Right kidney (tissue), 1 donor: ENCODE measurements at regions not wholly inside any gene's neighbourhood (a gene's known extent, or its start where the extent isn't known, plus 50 kb on each side); places are given as distances from the start of the nearest gene placed in this dataset.
"Not testable (repeated sequence)": the region's sequence is repeated elsewhere in the genome, so short reads cannot be mapped to it uniquely, and the experiment has no call there.

Source experiments
- DNase-seq: peaks from one replicate; pipeline ENCODE4 v3.0.0-alpha.2; 2016

- no peak for DNase-seq
Observed at GRCh38 chr9:78676009-78676408, 379.1 kb downstream of the PSAT1 start.

GRCh38 chr9:78676623-78677022 is 379.7 kb downstream of the PSAT1 start:
- DNase-seq, result no peak

GRCh38 chr9:78677326-78677725 is 380.4 kb downstream of the PSAT1 start:
- DNase-seq, result no peak

GRCh38 chr9:78678877-78679276 is 382.0 kb downstream of the PSAT1 start:
- DNase-seq, result no peak

GRCh38 chr9:78680196-78680595 is 383.3 kb downstream of the PSAT1 start:
- no peak for DNase-seq

- peak; percentile 7 for DNase-seq
Observed at GRCh38 chr9:78682216-78682615, 385.3 kb downstream of the PSAT1 start.

GRCh38 chr9:78685471-78685870 is 388.5 kb downstream of the PSAT1 start:
- DNase-seq, result no peak

GRCh38 chr9:78688796-78689195 is 391.9 kb downstream of the PSAT1 start:
- DNase-seq, result no peak

- no peak for DNase-seq
Observed at GRCh38 chr9:78691542-78691941, 394.6 kb downstream of the PSAT1 start.

GRCh38 chr9:78692871-78693270 is 395.9 kb downstream of the PSAT1 start:
- no peak for DNase-seq

- no peak for DNase-seq
Observed at GRCh38 chr9:78694974-78695373, 398.0 kb downstream of the PSAT1 start.

- no peak for DNase-seq
Observed at GRCh38 chr9:78695519-78695918, 398.6 kb downstream of the PSAT1 start.

GRCh38 chr9:78697618-78698017 is 400.7 kb downstream of the PSAT1 start:
- DNase-seq, result no peak

- DNase-seq, result no peak
Observed at GRCh38 chr9:78698371-78698770, 401.4 kb downstream of the PSAT1 start.

GRCh38 chr9:78699217-78699616 is 402.3 kb downstream of the PSAT1 start:
- not testable (repeated sequence) for DNase-seq

GRCh38 chr9:78704153-78704552 is 407.2 kb downstream of the PSAT1 start:
- DNase-seq, result not testable (repeated sequence)

- DNase-seq, result no peak
Observed at GRCh38 chr9:78707080-78707479, 410.2 kb downstream of the PSAT1 start.

GRCh38 chr9:78707481-78707991 is 410.6 kb downstream of the PSAT1 start:
- no peak for DNase-seq

- DNase-seq, result no peak
Observed at GRCh38 chr9:78712903-78713613, 416.1 kb downstream of the PSAT1 start.

- no peak for DNase-seq
Observed at GRCh38 chr9:78713614-78714405, 416.9 kb downstream of the PSAT1 start.

GRCh38 chr9:78714576-78714975 is 417.7 kb downstream of the PSAT1 start:
- DNase-seq, result no peak

GRCh38 chr9:78719029-78719428 is 422.1 kb downstream of the PSAT1 start:
- DNase-seq, result not testable (repeated sequence)

GRCh38 chr9:78724896-78725295 is 428.0 kb downstream of the PSAT1 start:
- DNase-seq, result no peak

- no peak for DNase-seq
Observed at GRCh38 chr9:78725503-78725902, 428.6 kb downstream of the PSAT1 start.
